ENCODE measurements at regions not wholly inside any gene's neighbourhood (a gene's known extent, or its start where the extent isn't known, plus 50 kb on each side); places are given as distances from the start of the nearest gene placed in this dataset.

DNA sequence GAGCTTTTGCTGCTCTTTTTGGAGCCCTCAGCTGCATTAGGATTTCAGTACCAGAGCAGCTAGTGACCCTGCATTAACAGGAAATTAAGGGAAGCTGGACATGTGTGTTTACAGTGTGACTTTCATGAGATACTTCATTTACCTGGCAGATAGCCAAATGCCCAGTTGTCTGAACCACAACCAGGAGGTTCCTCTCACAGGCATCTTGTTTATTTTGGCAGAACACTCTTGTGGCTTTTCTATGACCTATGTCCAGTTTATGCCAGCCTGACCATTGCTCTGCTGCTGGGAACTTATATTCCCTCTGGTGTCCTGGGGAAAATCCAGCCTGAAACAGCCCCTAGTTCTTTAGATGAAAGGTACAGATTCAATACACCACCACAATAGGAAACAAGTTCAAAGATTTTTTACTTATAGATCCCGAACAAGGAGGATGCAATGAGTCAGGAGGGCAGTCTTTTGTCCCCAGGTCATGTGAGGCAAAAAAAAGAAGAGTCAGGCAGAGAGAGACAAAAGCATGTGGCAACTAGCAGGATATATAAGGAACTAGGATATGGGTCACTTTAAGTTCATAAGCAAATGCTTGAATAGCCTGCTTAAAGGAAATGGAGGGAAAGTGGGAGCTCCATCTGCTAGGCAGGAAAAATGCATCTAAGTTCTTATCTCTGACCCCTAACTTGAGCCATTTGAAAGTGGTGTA lies 379.3 kb downstream of the INSC start:
- TF ChIP-seq, protein P1, sequence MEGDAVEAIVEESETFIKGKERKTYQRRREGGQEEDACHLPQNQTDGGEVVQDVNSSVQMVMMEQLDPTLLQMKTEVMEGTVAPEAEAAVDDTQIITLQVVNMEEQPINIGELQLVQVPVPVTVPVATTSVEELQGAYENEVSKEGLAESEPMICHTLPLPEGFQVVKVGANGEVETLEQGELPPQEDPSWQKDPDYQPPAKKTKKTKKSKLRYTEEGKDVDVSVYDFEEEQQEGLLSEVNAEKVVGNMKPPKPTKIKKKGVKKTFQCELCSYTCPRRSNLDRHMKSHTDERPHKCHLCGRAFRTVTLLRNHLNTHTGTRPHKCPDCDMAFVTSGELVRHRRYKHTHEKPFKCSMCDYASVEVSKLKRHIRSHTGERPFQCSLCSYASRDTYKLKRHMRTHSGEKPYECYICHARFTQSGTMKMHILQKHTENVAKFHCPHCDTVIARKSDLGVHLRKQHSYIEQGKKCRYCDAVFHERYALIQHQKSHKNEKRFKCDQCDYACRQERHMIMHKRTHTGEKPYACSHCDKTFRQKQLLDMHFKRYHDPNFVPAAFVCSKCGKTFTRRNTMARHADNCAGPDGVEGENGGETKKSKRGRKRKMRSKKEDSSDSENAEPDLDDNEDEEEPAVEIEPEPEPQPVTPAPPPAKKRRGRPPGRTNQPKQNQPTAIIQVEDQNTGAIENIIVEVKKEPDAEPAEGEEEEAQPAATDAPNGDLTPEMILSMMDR (conservative IDR thresholded peaks at IDR 0.05; ENCODE audit: low read depth, low read length) = no peak
- TF ChIP-seq EZH2 (IDR thresholded peaks at IDR 0.05; ENCODE audit: low read length, unreplicated experiment) = no peak
- no peak for TF ChIP-seq EZH2phosphoT487 (IDR thresholded peaks at IDR 0.05; ENCODE audit: borderline replicate concordance, low read length)
